Lung (tissue), 11 donors: ENCODE measurements at regions not wholly inside any gene's neighbourhood (a gene's known extent, or its start where the extent isn't known, plus 50 kb on each side); places are given as distances from the start of the nearest gene placed in this dataset.

Source experiments
- ATAC-seq: fragments of 200-7000 bp; cut with Tn5 transposase; one replicate; pipeline ENCODE4 v1.9.1; 2020; ENCODE audit warnings: moderate number of reproducible peaks; ENCODE audit not compliant: insufficient read depth, low FRiP score
- DNase-seq, 3 donors: peaks; one replicate each; pipeline ENCODE4 v3.0.0-alpha.2; 2013 to 2017
- H3K27ac ChIP-seq, 2 donors: one replicate each; pipeline ENCODE4 v1.5.1; 2013; ENCODE audit warnings: mild to moderate bottlenecking in 2 of 2, moderate library complexity in 2 of 2, control low read depth in 1 of 2, inconsistent platforms in 1 of 2, low read depth in 1 of 2, low read length in 1 of 2
- H3K27me3 ChIP-seq, 3 donors: one replicate each; pipeline ENCODE4 v1.5.1; 2013; ENCODE audit warnings: low read length in 2 of 3; ENCODE audit not compliant: control insufficient read depth in 3 of 3, insufficient read depth in 3 of 3
- H3K36me3 ChIP-seq, 4 donors: one replicate each; pipeline ENCODE4 v1.5.1; 2013; ENCODE audit warnings: low read length in 4 of 4, mild to moderate bottlenecking in 1 of 4, moderate library complexity in 1 of 4; ENCODE audit not compliant: control insufficient read depth in 4 of 4, insufficient read depth in 4 of 4
- H3K4me1 ChIP-seq, 5 donors: one replicate each; pipeline ENCODE4 v1.5.1; 2013; ENCODE audit warnings: low read length in 5 of 5, mild to moderate bottlenecking in 2 of 5, moderate library complexity in 1 of 5; ENCODE audit not compliant: control insufficient read depth in 5 of 5, insufficient read depth in 5 of 5
- H3K4me3 ChIP-seq: one replicate; pipeline ENCODE4 v1.5.1; 2013; ENCODE audit warnings: mild to moderate bottlenecking, control low read depth, moderate library complexity
- H3K9ac ChIP-seq, 2 donors: one replicate each; pipeline ENCODE4 v1.5.1; 2013; ENCODE audit warnings: low read length in 2 of 2, control low read depth in 1 of 2; ENCODE audit not compliant: insufficient read depth in 1 of 2
- H3K9me3 ChIP-seq, 4 donors: one replicate each; pipeline ENCODE4 v1.5.1; 2013; ENCODE audit warnings: low read length in 3 of 4, mild to moderate bottlenecking in 1 of 4, moderate library complexity in 1 of 4; ENCODE audit not compliant: control insufficient read depth in 4 of 4, insufficient read depth in 3 of 4
- WGBS, 2 donors: extraction: QIAGEN DNeasy Blood & Tissue Kit; methylation state at CpG; one replicate each; pipeline ENCODE4 v1.1.7; 2013; 5-methylcytosine and 5-hydroxymethylcytosine counted together
- TF ChIP-seq, protein P1 (sequence below): IDR thresholded peaks from 2 replicates; pipeline ENCODE4 v1.5.1; 2012; ENCODE audit warnings: mild to moderate bottlenecking; ENCODE audit errors: control extremely low read depth, extremely low read depth
- donor health status: control.
- donor health status: control.
- donor health status: Bipolar disorder and iron deficiency.
- donor health status: healthy.
- donor health status: DM: yes; HTN: yes; CAD: no.

DNA sequence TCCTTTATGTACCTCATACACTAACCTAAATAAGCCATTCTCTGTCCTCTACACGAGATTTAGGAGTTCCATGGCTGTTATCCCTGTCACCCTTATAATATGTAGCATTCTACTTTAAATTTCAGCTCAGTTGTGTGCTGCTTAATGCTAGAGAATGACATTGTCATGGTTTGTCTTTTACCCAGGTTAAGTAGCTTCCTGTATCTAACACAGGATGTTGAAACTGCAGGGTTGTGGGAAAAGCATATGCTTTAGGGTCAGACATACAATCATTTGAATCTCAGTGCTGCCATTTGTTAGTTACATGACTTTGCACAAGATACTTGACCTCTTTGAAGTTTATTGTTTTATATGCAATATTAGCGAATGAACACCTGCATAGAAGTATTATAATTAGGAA, 235.1 kb upstream of the CACNA2D1 start:
- ATAC-seq, result no peak

GRCh38 chr7:82678259-82678658, 234.7 kb upstream of the CACNA2D1 start:
- TF ChIP-seq, protein P1, sequence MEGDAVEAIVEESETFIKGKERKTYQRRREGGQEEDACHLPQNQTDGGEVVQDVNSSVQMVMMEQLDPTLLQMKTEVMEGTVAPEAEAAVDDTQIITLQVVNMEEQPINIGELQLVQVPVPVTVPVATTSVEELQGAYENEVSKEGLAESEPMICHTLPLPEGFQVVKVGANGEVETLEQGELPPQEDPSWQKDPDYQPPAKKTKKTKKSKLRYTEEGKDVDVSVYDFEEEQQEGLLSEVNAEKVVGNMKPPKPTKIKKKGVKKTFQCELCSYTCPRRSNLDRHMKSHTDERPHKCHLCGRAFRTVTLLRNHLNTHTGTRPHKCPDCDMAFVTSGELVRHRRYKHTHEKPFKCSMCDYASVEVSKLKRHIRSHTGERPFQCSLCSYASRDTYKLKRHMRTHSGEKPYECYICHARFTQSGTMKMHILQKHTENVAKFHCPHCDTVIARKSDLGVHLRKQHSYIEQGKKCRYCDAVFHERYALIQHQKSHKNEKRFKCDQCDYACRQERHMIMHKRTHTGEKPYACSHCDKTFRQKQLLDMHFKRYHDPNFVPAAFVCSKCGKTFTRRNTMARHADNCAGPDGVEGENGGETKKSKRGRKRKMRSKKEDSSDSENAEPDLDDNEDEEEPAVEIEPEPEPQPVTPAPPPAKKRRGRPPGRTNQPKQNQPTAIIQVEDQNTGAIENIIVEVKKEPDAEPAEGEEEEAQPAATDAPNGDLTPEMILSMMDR, result no peak
- Histone ChIP-seq H3K4me3 (no peak overlapping the region), H3K36me3 (no peaks in the 10 kb centered on the region), H3K9me3 (no peaks in the 10 kb centered on the region), H3K9ac (no peak overlapping the region), H3K4me1 (peaks cover 0 to 17% (median 0%) of the 10 kb centered on the region in 5 donors), H3K27ac (no peak overlapping the region), H3K27me3 (no peaks in the 10 kb centered on the region)
- DNase-seq (peak in 1 of 3 donors; percentile 36), ATAC-seq (no peak)
- 17 to 44% methylated on average over 6 of the region's 6 CpGs for WGBS, 2 donors

More for the DNA sequence above, 235.1 kb upstream of the CACNA2D1 start:
- H3K36me3 ChIP-seq, result no peaks in the 10 kb centered on the region
- H3K9ac ChIP-seq, result no peak overlapping the region
- no peak overlapping the region for H3K4me3 ChIP-seq
- no peaks in the 10 kb centered on the region for H3K27me3 ChIP-seq
- no peak for DNase-seq
- WGBS, 2 donors, result 52 to 64% methylated on average over 2 of the region's 2 CpGs
- TF ChIP-seq, protein P1, result no peak
- H3K4me1 ChIP-seq, result peaks cover 0 to 17% (median 0%) of the 10 kb centered on the region in 5 donors
- no peak overlapping the region for H3K27ac ChIP-seq
- no peaks in the 10 kb centered on the region for H3K9me3 ChIP-seq

GRCh38 chr7:82677493-82677892, 233.9 kb upstream of the CACNA2D1 start:
- Histone ChIP-seq H3K4me3 (no peak overlapping the region), H3K9ac (no peak overlapping the region), H3K27me3 (no peaks in the 10 kb centered on the region), H3K4me1 (peaks cover 0 to 17% (median 0%) of the 10 kb centered on the region in 5 donors), H3K27ac (no peak overlapping the region), H3K36me3 (no peaks in the 10 kb centered on the region), H3K9me3 (no peaks in the 10 kb centered on the region)
- peak in 1 of 3 donors; percentile 47 for DNase-seq
- TF ChIP-seq, protein P1, result no peak
- WGBS, 2 donors, result 30 to 40% methylated on average over 2 of the region's 2 CpGs
- ATAC-seq, result no peak

- Histone ChIP-seq H3K4me3 (no peak overlapping the region), H3K9ac (no peak overlapping the region), H3K27me3 (no peaks in the 10 kb centered on the region), H3K9me3 (no peaks in the 10 kb centered on the region), H3K27ac (no peak overlapping the region), H3K4me1 (peaks cover 0 to 17% (median 0%) of the 10 kb centered on the region in 5 donors), H3K36me3 (no peaks in the 10 kb centered on the region)
- ATAC-seq, result no peak
- TF ChIP-seq, protein P1, result no peak
- 65 to 73% methylated on average over 5 of the region's 5 CpGs for WGBS, 2 donors
- peak in 1 of 3 donors; percentile 29 for DNase-seq
These were observed 233.3 kb upstream of the CACNA2D1 start for GRCh38 chr7:82676777-82677463.
